A549 (cell line): ENCODE measurements at regions not wholly inside any gene's neighbourhood (a gene's known extent, or its start where the extent isn't known, plus 50 kb on each side); places are given as distances from the start of the nearest gene placed in this dataset.
"Not testable (repeated sequence)": the region's sequence is repeated elsewhere in the genome, so short reads cannot be mapped to it uniquely, and the experiment has no call there.

ENCODE experiments used
- ATAC-seq, 2 experiments: fragments of 200-7000 bp in 1 of 2; fragments of >200 bp in 1 of 2; cut with Nextera tagmentation in 1 of 2; cut with Tn5 transposase in 1 of 2; 3 replicates each; pipeline versions ENCODE4 v1.8.0 to v1.9.1; 2018 to 2020; ENCODE audit warnings: mild to moderate bottlenecking in 1 of 2, moderate library complexity in 1 of 2
- CTCF ChIA-PET: fragments of 300-600 bp; sonication (Branson Sonifier 250); formaldehyde crosslinking; extraction: SDS; loops from one replicate; lab custom pipeline; 2021; ENCODE audit warnings: antibody characterized with exemption, inconsistent platforms; lab: Yijun Ruan, JAX
- POLR2A ChIA-PET: fragments of 350-600 bp; formaldehyde crosslinking; extraction: SDS; loops from one replicate; lab custom pipeline; 2021; ENCODE audit warnings: antibody characterized with exemption, inconsistent platforms; lab: Yijun Ruan, JAX
- DNase-seq, 2 experiments: peaks; one replicate each; pipeline versions ENCODE4 v3.0.0 to v3.0.0-alpha.2; 2011 to 2016; ENCODE audit warnings: low read depth in 1 of 2, low spot score in 1 of 2
- FAIRE-seq: peaks from 2 replicates; lab custom pipeline; 2011; peaks lifted over from hg19 to GRCh38; lab: Jason Lieb, UNC
- H3K27ac ChIP-seq, 2 experiments: fragments of >200 bp; sonication (Bioruptor Twin); formaldehyde crosslinking; 3 replicates each; pipeline ENCODE4 v1.5.1; 2016 to 2017
- H3K4me1 ChIP-seq: fragments of >200 bp; sonication (Bioruptor Twin); formaldehyde crosslinking; 3 replicates; pipeline ENCODE4 v1.6.1; 2016
- H3K4me2 ChIP-seq: fragments of >200 bp; sonication (Bioruptor Twin); formaldehyde crosslinking; 3 replicates; pipeline ENCODE4 v1.6.1; 2016
- H3K4me3 ChIP-seq: fragments of >200 bp; sonication (Bioruptor Twin); formaldehyde crosslinking; 3 replicates; pipeline ENCODE4 v1.5.1; 2016
- H3K9me3 ChIP-seq: fragments of >200 bp; sonication (Bioruptor Twin); formaldehyde crosslinking; 3 replicates; pipeline ENCODE4 v1.6.1; 2016
- BCL3 ChIP-seq: fragments of >200 bp; sonication (Bioruptor Twin); formaldehyde crosslinking; IDR thresholded peaks from 3 replicates; pipeline ENCODE4 v1.6.1; 2016
- CBX2 ChIP-seq: fragments of 200-600 bp; sonication (generic); IDR thresholded peaks from 2 replicates; pipeline ENCODE4 v1.6.1; 2016; ENCODE audit warnings: low read depth, mild to moderate bottlenecking, borderline replicate concordance
- ESRRA ChIP-seq: fragments of 150-350 bp; IDR thresholded peaks from 2 replicates; pipeline ENCODE4 v1.6.1; 2014; ENCODE audit warnings: mild to moderate bottlenecking, low read length, borderline replicate concordance
- FOSL2 ChIP-seq, 2 experiments: fragments of 450-650 bp in 1 of 2; fragments of >200 bp in 1 of 2; sonication (Bioruptor Twin) in 1 of 2; formaldehyde crosslinking; IDR thresholded peaks; 2 replicates each; pipeline versions ENCODE4 v1.5.0 to v1.6.1; 2016 to 2020; ENCODE audit warnings: mild to moderate bottlenecking in 1 of 2, moderate library complexity in 1 of 2
- GATA3 ChIP-seq: IDR thresholded peaks from 2 replicates; pipeline ENCODE4 v1.6.1; 2012; ENCODE audit warnings: borderline replicate concordance
- HEYL ChIP-seq: fragments of 250-450 bp; sonication (Bioruptor Pico); IDR thresholded peaks from 2 replicates; pipeline ENCODE4 v1.8.0; 2021; ENCODE audit warnings: mild to moderate bottlenecking, moderate library complexity
- HMGXB4 ChIP-seq: fragments of 250-450 bp; sonication (Bioruptor Pico); IDR thresholded peaks from 2 replicates; pipeline ENCODE4 v1.5.0; 2021; ENCODE audit warnings: mild to moderate bottlenecking, moderate library complexity, borderline replicate concordance
- MAFK ChIP-seq: fragments of 450-650 bp; IDR thresholded peaks from 2 replicates; pipeline ENCODE4 v1.6.1; 2014; ENCODE audit not compliant: partially characterized antibody
- MAX ChIP-seq: IDR thresholded peaks from 2 replicates; pipeline ENCODE4 v1.6.1; 2012
- NFE2L2 ChIP-seq: fragments of 150-350 bp; conservative IDR thresholded peaks from 2 replicates; pipeline ENCODE4 v1.6.1; 2014; ENCODE audit warnings: low read length
- RARB ChIP-seq: fragments of 250-450 bp; sonication (Bioruptor Pico); IDR thresholded peaks from 2 replicates; pipeline ENCODE4 v1.8.0; 2021; ENCODE audit warnings: mild to moderate bottlenecking, moderate library complexity
- RCOR1 ChIP-seq: fragments of 150-350 bp; IDR thresholded peaks from 2 replicates; pipeline ENCODE4 v1.6.1; 2014; ENCODE audit warnings: antibody characterized with exemption, low read length, low read depth
- REST ChIP-seq: fragments of 200-600 bp; sonication (generic); IDR thresholded peaks from 2 replicates; pipeline ENCODE4 v1.6.1; 2016; ENCODE audit warnings: antibody characterized with exemption, mild to moderate bottlenecking, moderate library complexity
- RFX5 ChIP-seq: fragments of 450-650 bp; IDR thresholded peaks from 2 replicates; pipeline ENCODE4 v1.7.1; 2014; ENCODE audit warnings: antibody characterized with exemption, mild to moderate bottlenecking, moderate library complexity
- ZSCAN20 ChIP-seq: fragments of 250-450 bp; sonication (Bioruptor Pico); IDR thresholded peaks from 2 replicates; pipeline ENCODE4 v1.8.0; 2022; ENCODE audit warnings: mild to moderate bottlenecking, moderate library complexity
- WGBS: methylation state at CpG from one replicate; pipeline ENCODE4 v1.1.6; 2017; ENCODE audit errors: missing lambda C conversion rate; 5-methylcytosine and 5-hydroxymethylcytosine counted together

- DNase-seq: no peak
- TF ChIP-seq RCOR1: no peak
- TF ChIP-seq MAFK: no peak
- no peak for TF ChIP-seq BCL3
- no peak for TF ChIP-seq ZSCAN20 (CRISPR knock-in tag)
- no peak for TF ChIP-seq REST
- TF ChIP-seq HEYL (CRISPR knock-in tag): no peak
- TF ChIP-seq RARB (CRISPR knock-in tag): no peak
- TF ChIP-seq RFX5: no peak
- no peak for TF ChIP-seq MAX
- TF ChIP-seq GATA3: no peak
- no peak for TF ChIP-seq HMGXB4
- no peak for TF ChIP-seq ESRRA
- no peak for TF ChIP-seq CBX2
- no peak for TF ChIP-seq NFE2L2
- no peak for TF ChIP-seq FOSL2 (IDR thresholded peaks at IDR 0.05)
- TF ChIP-seq FOSL2 (CRISPR knock-in tag; IDR thresholded peaks at IDR 0.05): no peak
- TF ChIP-seq, all 56 proteins: peak for 0
- no peaks in the 10 kb centered on the region for H3K9me3 ChIP-seq
- no peak overlapping the region for H3K27ac ChIP-seq
- H3K4me2 ChIP-seq: no peak overlapping the region
- FAIRE-seq: no peak
- CTCF ChIA-PET: no interaction called here
- POLR2A ChIA-PET: no interaction called here
- ATAC-seq: no peak
- 73% methylated on average over 6 of the region's 6 CpGs for WGBS
- no peak overlapping the region for H3K4me3 ChIP-seq
- H3K4me1 ChIP-seq: peaks cover 3% of the 10 kb centered on the region
Measured at GRCh38 chr2:171266102-171266501, 105.4 kb upstream of the TLK1 start.

- DNase-seq, H3K9me3 ChIP-seq, FAIRE-seq, POLR2A ChIA-PET, ATAC-seq, H3K27ac ChIP-seq, H3K4me2 ChIP-seq, H3K4me1 ChIP-seq, H3K4me3 ChIP-seq: not testable (repeated sequence)
- CTCF ChIA-PET: interaction anchor here (1.1 kb wide), 1 partner anchor 48 kb away, joined by 3 read pairs; no protein-coding TSS in a partner anchor
- 82% methylated on average over 2 of the region's 2 CpGs for WGBS
Measured at GRCh38 chr2:171261529-171261928, 100.8 kb upstream of the TLK1 start.
